ENCODE measurements at regions not wholly inside any gene's neighbourhood (a gene's known extent, or its start where the extent isn't known, plus 50 kb on each side); places are given as distances from the start of the nearest gene placed in this dataset.
"Not testable (repeated sequence)": the region's sequence is repeated elsewhere in the genome, so short reads cannot be mapped to it uniquely, and the experiment has no call there.

- H3K27me3 Mint-ChIP-seq (ENCODE audit: low read depth); H3K36me3 Mint-ChIP-seq (ENCODE audit: low read depth); H3K9me3 Mint-ChIP-seq (ENCODE audit: insufficient read depth); POLR2A ChIA-PET; CTCF ChIA-PET: not testable (repeated sequence)
- H3K27ac Mint-ChIP-seq = peak overlapping the region; percentile 92
- peaks cover 11% of the 10 kb centered on the region for H3K4me1 Mint-ChIP-seq (ENCODE audit: low read depth)
- ATAC-seq (peak; percentile 96), DNase-seq (peak; percentile 86)
- peak overlapping the region; percentile 80 for H3K4me3 Mint-ChIP-seq
These were observed 201.4 kb upstream of the C1QTNF3 start for GRCh38 chr5:34244281-34245031.

GRCh38 chr5:34245032-34245394 lies 202.0 kb upstream of the C1QTNF3 start:
- H3K4me3 Mint-ChIP-seq; DNase-seq; H3K9me3 Mint-ChIP-seq (ENCODE audit: insufficient read depth); POLR2A ChIA-PET; H3K27ac Mint-ChIP-seq; H3K27me3 Mint-ChIP-seq (ENCODE audit: low read depth); CTCF ChIA-PET; H3K36me3 Mint-ChIP-seq (ENCODE audit: low read depth): not testable (repeated sequence)
- H3K4me1 Mint-ChIP-seq (ENCODE audit: low read depth) = peaks cover 11% of the 10 kb centered on the region
- ATAC-seq = peak; percentile 98

GRCh38 chr5:34245813-34246212 lies 202.8 kb upstream of the C1QTNF3 start:
- peaks cover 11% of the 10 kb centered on the region for H3K4me1 Mint-ChIP-seq (ENCODE audit: low read depth)
- CTCF ChIA-PET; POLR2A ChIA-PET; H3K9me3 Mint-ChIP-seq (ENCODE audit: insufficient read depth); ATAC-seq; H3K27me3 Mint-ChIP-seq (ENCODE audit: low read depth); H3K36me3 Mint-ChIP-seq (ENCODE audit: low read depth); DNase-seq: not testable (repeated sequence)
- peak overlapping the region; percentile 80 for H3K4me3 Mint-ChIP-seq
- H3K27ac Mint-ChIP-seq = peak overlapping the region; percentile 86

GRCh38 chr5:34258598-34258997 lies 215.6 kb upstream of the C1QTNF3 start:
- H3K4me1 Mint-ChIP-seq (ENCODE audit: low read depth); H3K9me3 Mint-ChIP-seq (ENCODE audit: insufficient read depth); H3K27ac Mint-ChIP-seq; POLR2A ChIA-PET; H3K27me3 Mint-ChIP-seq (ENCODE audit: low read depth); ATAC-seq; DNase-seq; H3K36me3 Mint-ChIP-seq (ENCODE audit: low read depth); CTCF ChIA-PET; H3K4me3 Mint-ChIP-seq: not testable (repeated sequence)

- H3K27me3 Mint-ChIP-seq (ENCODE audit: low read depth); ATAC-seq; H3K36me3 Mint-ChIP-seq (ENCODE audit: low read depth); POLR2A ChIA-PET; CTCF ChIA-PET; H3K9me3 Mint-ChIP-seq (ENCODE audit: insufficient read depth); H3K27ac Mint-ChIP-seq; DNase-seq; H3K4me1 Mint-ChIP-seq (ENCODE audit: low read depth); H3K4me3 Mint-ChIP-seq: not testable (repeated sequence)
These were observed 218.0 kb upstream of the C1QTNF3 start for GRCh38 chr5:34261020-34261419.

- CTCF ChIA-PET, POLR2A ChIA-PET: not testable (repeated sequence)
These were observed 223.1 kb upstream of the C1QTNF3 start for GRCh38 chr5:34266151-34266550.

GRCh38 chr5:34296759-34297158 lies 253.7 kb upstream of the C1QTNF3 start:
- H3K36me3 Mint-ChIP-seq (ENCODE audit: low read depth); H3K4me1 Mint-ChIP-seq (ENCODE audit: low read depth); ATAC-seq; DNase-seq; H3K27ac Mint-ChIP-seq; POLR2A ChIA-PET; CTCF ChIA-PET; H3K4me3 Mint-ChIP-seq; H3K27me3 Mint-ChIP-seq (ENCODE audit: low read depth); H3K9me3 Mint-ChIP-seq (ENCODE audit: insufficient read depth): not testable (repeated sequence)

More at GRCh38 chr5:34266151-34266550, 223.1 kb upstream of the C1QTNF3 start:
- not testable (repeated sequence) for ATAC-seq; H3K27me3 Mint-ChIP-seq (ENCODE audit: low read depth); H3K36me3 Mint-ChIP-seq (ENCODE audit: low read depth); H3K4me3 Mint-ChIP-seq; H3K27ac Mint-ChIP-seq; H3K9me3 Mint-ChIP-seq (ENCODE audit: insufficient read depth); H3K4me1 Mint-ChIP-seq (ENCODE audit: low read depth); DNase-seq

GRCh38 chr5:34329201-34329600 lies 286.2 kb upstream of the C1QTNF3 start:
- H3K4me1 Mint-ChIP-seq (ENCODE audit: low read depth); H3K27ac Mint-ChIP-seq; H3K36me3 Mint-ChIP-seq (ENCODE audit: low read depth); H3K9me3 Mint-ChIP-seq (ENCODE audit: insufficient read depth); H3K4me3 Mint-ChIP-seq; POLR2A ChIA-PET; CTCF ChIA-PET; ATAC-seq; H3K27me3 Mint-ChIP-seq (ENCODE audit: low read depth); DNase-seq: not testable (repeated sequence)

- H3K9me3 Mint-ChIP-seq (ENCODE audit: insufficient read depth); DNase-seq; POLR2A ChIA-PET; H3K27me3 Mint-ChIP-seq (ENCODE audit: low read depth); CTCF ChIA-PET; H3K27ac Mint-ChIP-seq; H3K4me3 Mint-ChIP-seq; H3K36me3 Mint-ChIP-seq (ENCODE audit: low read depth); H3K4me1 Mint-ChIP-seq (ENCODE audit: low read depth); ATAC-seq: not testable (repeated sequence)
These were observed 286.6 kb upstream of the C1QTNF3 start for GRCh38 chr5:34329611-34330108.

GRCh38 chr5:34331928-34332454 lies 289.0 kb upstream of the C1QTNF3 start:
- H3K27ac Mint-ChIP-seq; H3K4me1 Mint-ChIP-seq (ENCODE audit: low read depth); ATAC-seq; DNase-seq; CTCF ChIA-PET; POLR2A ChIA-PET; H3K27me3 Mint-ChIP-seq (ENCODE audit: low read depth); H3K36me3 Mint-ChIP-seq (ENCODE audit: low read depth); H3K9me3 Mint-ChIP-seq (ENCODE audit: insufficient read depth); H3K4me3 Mint-ChIP-seq: not testable (repeated sequence)

GRCh38 chr5:34339408-34340001 lies 296.5 kb upstream of the C1QTNF3 start:
- H3K27ac Mint-ChIP-seq; H3K36me3 Mint-ChIP-seq (ENCODE audit: low read depth); CTCF ChIA-PET; ATAC-seq; H3K4me1 Mint-ChIP-seq (ENCODE audit: low read depth); DNase-seq; H3K9me3 Mint-ChIP-seq (ENCODE audit: insufficient read depth); H3K27me3 Mint-ChIP-seq (ENCODE audit: low read depth); H3K4me3 Mint-ChIP-seq; POLR2A ChIA-PET: not testable (repeated sequence)

GRCh38 chr5:34354440-34354839 lies 301.7 kb upstream of the RAI14 start:
- H3K4me3 Mint-ChIP-seq; H3K27ac Mint-ChIP-seq; ATAC-seq; H3K9me3 Mint-ChIP-seq (ENCODE audit: insufficient read depth); CTCF ChIA-PET; H3K4me1 Mint-ChIP-seq (ENCODE audit: low read depth); POLR2A ChIA-PET; H3K27me3 Mint-ChIP-seq (ENCODE audit: low read depth); DNase-seq; H3K36me3 Mint-ChIP-seq (ENCODE audit: low read depth): not testable (repeated sequence)

Measured in activated CD8-positive, alpha-beta T cell treated with anti-CD3 and anti-CD28 coated beads, Interleukin-2, amount 10 ng/mL, durations not matched to agents 7 days and 5 days (primary cell).